Bronchial epithelial cell (primary cell): ENCODE measurements at regions not wholly inside any gene's neighbourhood (a gene's known extent, or its start where the extent isn't known, plus 50 kb on each side); places are given as distances from the start of the nearest gene placed in this dataset.

Source experiments
- DNase-seq: peaks from one replicate; pipeline ENCODE4 v3.0.0-alpha.2; 2010; ENCODE audit warnings: low read depth
- FAIRE-seq: peaks from 2 replicates; lab custom pipeline; 2011; peaks lifted over from hg19 to GRCh38; lab: Jason Lieb, UNC
- H3K27me3 ChIP-seq: 2 replicates; pipeline ENCODE4 v1.5.1; 2011; ENCODE audit warnings: low read length; ENCODE audit not compliant: control insufficient read depth, insufficient read depth
- H3K36me3 ChIP-seq: 2 replicates; pipeline ENCODE4 v1.5.1; 2011; ENCODE audit warnings: low read length; ENCODE audit not compliant: control insufficient read depth, insufficient read depth
- H3K4me3 ChIP-seq: 2 replicates; pipeline ENCODE4 v1.5.1; 2011; ENCODE audit warnings: mild to moderate bottlenecking, low read depth, low read length, control low read depth
- TF ChIP-seq, protein P1 (sequence below): IDR thresholded peaks from 2 replicates; pipeline ENCODE4 v1.5.1; 2011; ENCODE audit warnings: mild to moderate bottlenecking, moderate library complexity, low read length, control low read depth, inconsistent platforms; ENCODE audit not compliant: insufficient read depth, severe bottlenecking

- TF ChIP-seq, protein P1, sequence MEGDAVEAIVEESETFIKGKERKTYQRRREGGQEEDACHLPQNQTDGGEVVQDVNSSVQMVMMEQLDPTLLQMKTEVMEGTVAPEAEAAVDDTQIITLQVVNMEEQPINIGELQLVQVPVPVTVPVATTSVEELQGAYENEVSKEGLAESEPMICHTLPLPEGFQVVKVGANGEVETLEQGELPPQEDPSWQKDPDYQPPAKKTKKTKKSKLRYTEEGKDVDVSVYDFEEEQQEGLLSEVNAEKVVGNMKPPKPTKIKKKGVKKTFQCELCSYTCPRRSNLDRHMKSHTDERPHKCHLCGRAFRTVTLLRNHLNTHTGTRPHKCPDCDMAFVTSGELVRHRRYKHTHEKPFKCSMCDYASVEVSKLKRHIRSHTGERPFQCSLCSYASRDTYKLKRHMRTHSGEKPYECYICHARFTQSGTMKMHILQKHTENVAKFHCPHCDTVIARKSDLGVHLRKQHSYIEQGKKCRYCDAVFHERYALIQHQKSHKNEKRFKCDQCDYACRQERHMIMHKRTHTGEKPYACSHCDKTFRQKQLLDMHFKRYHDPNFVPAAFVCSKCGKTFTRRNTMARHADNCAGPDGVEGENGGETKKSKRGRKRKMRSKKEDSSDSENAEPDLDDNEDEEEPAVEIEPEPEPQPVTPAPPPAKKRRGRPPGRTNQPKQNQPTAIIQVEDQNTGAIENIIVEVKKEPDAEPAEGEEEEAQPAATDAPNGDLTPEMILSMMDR = no peak
- FAIRE-seq (no peak), DNase-seq (no peak)
- Histone ChIP-seq H3K27me3 (peaks cover 3% of the 10 kb centered on the region), H3K4me3 (no peak overlapping the region), H3K36me3 (no peaks in the 10 kb centered on the region)
These were observed 82.4 kb upstream of the MIER3 start for GRCh38 chr5:57034201-57034916.

GRCh38 chr5:57035955-57036354, 84.0 kb upstream of the MIER3 start:
- FAIRE-seq (no peak), DNase-seq (no peak)
- H3K36me3 ChIP-seq = no peaks in the 10 kb centered on the region
- H3K4me3 ChIP-seq = no peak overlapping the region
- TF ChIP-seq, protein P1 = no peak
- peaks cover 3% of the 10 kb centered on the region for H3K27me3 ChIP-seq

DNA sequence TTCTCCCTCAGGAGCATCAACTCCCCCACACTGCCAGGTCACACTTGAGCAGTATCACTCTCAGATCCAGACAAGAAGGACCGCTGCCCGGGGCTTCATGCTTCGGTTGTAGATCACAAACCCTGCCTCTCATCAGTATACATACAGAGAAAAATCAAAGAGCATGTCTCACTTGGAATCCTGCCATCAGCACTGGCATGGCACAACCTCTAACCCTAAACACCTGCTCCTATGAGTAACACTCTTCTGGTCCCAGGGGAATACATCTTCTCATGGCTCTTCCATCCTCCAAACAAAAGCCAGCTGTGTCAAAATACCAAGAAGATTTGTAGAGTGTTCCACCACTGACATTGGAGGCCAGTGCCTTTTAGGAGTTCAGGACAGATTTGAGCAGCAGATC, 84.8 kb upstream of the MIER3 start:
- TF ChIP-seq, protein P1 = no peak
- peaks cover 3% of the 10 kb centered on the region for H3K27me3 ChIP-seq
- FAIRE-seq (no peak), DNase-seq (no peak)
- H3K36me3 ChIP-seq = no peaks in the 10 kb centered on the region
- H3K4me3 ChIP-seq = no peak overlapping the region

DNA sequence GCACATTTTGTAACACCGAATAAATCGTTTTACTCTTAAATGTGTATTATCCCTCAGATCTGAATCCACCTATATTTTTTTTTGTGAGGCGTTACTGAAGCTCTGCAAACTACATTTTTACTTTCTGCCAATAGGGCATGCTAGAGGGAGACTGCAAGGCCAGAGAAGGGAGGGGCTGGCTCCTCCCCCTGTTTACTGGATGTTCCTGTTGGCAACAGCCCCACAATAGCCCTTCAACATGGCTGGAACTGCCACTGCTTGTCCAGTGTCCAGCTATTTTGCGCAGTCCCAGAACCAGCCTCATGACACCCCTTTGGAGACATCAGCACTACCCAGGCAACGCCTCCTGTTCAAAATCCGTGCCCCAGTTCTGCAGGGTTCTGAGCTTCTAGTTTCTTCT, 85.4 kb upstream of the MIER3 start:
- DNase-seq (no peak), FAIRE-seq (no peak)
- TF ChIP-seq, protein P1 = no peak
- no peak overlapping the region for H3K4me3 ChIP-seq
- H3K36me3 ChIP-seq = no peaks in the 10 kb centered on the region
- peaks cover 3% of the 10 kb centered on the region for H3K27me3 ChIP-seq

GRCh38 chr5:57041570-57041969, 89.6 kb upstream of the MIER3 start:
- FAIRE-seq = no peak
- no peaks in the 10 kb centered on the region for H3K36me3 ChIP-seq
- TF ChIP-seq, protein P1 = no peak
- H3K27me3 ChIP-seq = no peaks in the 10 kb centered on the region
- H3K4me3 ChIP-seq = no peak overlapping the region
- DNase-seq = no peak

DNA sequence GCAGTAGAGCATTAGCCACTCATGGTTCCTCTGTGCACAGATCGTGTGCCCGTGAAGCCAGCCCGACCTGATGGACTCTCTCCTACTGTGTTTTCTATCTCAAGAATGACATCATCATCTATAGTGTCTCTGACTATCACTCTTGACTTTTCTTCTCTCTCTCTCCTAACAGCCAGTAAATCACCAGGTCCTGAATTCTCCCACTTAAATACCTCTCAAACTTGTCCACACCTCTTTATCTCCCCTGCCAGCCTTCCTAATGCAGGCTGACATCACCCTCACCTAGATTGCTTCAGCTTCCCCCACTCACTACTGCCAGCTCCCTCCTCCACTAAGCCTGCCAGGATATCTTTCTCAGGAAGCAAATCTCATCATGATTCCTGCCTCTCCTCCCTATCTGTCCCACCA, 90.6 kb upstream of the MIER3 start:
- FAIRE-seq (no peak), DNase-seq (no peak)
- no peaks in the 10 kb centered on the region for H3K36me3 ChIP-seq
- TF ChIP-seq, protein P1 = no peak
- H3K27me3 ChIP-seq = no peaks in the 10 kb centered on the region
- H3K4me3 ChIP-seq = no peak overlapping the region
